NCI-H1436 treated with DMSO at 0.1 percent for 48 hours (cell line): ENCODE measurements at regions not wholly inside any gene's neighbourhood (a gene's known extent, or its start where the extent isn't known, plus 50 kb on each side); places are given as distances from the start of the nearest gene placed in this dataset.
"Not testable (repeated sequence)": the region's sequence is repeated elsewhere in the genome, so short reads cannot be mapped to it uniquely, and the experiment has no call there.

Experiments used
- DNase-seq: peaks from one replicate; lab custom pipeline; 2025; lab: John Stamatoyannopoulos, UW

DNA sequence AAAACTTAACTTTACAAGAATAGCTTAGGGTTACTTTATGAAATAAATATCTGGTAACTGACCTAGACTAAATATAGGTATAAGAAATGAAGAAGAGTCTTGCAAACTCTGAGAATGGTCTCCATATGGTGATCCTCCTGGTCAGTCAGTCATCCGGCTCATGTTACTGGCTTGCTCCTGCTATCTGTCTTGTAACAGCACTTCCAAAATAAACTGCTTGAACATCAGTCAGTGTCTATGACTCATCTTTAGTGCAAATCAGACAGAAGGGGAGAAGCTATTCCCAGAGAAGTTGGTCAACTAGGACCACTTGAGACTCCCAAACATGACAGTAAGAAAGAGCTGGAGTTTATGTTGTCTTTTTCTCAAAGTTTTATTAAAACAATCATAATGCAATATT, 1550.9 kb downstream of the PCDH9 start:
- DNase-seq: no peak

DNA sequence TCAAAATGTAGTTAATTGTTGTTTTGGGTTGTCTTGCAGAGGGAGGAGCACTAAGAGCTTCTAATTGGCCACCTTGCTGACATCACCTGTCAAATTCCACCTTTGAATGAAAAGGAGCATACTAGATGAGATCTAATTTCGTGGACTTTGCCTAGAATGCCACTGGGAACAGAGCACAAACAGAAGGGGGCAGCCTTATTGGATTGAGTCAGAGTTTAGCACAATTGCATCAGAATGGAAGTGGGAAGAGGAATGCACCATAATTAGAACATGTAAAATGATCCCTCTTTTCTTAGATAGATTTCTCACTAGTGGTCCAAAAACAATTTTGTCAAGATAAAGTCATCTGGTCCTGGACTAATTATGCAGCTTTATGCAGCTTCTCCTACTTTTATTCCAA, 1552.2 kb downstream of the PCDH9 start:
- no peak for DNase-seq

DNA sequence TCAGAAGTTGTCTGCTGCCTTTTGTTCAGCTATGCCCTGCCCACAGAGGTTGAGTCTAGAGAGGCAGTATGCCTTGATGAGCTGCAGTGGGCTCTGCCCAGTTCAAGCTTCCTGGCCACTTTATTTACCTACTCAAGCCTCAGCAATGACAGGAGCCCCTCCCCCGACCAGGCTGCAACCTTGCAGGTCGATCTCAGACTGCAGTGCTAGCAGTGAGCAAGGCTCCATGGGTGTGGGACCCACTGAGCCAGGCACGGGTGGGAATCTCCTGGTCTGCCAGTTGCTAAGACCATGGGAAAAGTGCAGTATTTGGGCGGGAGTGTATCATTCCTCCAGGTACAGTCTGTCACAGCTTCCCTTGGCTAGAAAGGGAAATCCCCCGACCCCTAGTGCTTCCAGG, 1554.8 kb downstream of the PCDH9 start:
- DNase-seq: not testable (repeated sequence)

DNA sequence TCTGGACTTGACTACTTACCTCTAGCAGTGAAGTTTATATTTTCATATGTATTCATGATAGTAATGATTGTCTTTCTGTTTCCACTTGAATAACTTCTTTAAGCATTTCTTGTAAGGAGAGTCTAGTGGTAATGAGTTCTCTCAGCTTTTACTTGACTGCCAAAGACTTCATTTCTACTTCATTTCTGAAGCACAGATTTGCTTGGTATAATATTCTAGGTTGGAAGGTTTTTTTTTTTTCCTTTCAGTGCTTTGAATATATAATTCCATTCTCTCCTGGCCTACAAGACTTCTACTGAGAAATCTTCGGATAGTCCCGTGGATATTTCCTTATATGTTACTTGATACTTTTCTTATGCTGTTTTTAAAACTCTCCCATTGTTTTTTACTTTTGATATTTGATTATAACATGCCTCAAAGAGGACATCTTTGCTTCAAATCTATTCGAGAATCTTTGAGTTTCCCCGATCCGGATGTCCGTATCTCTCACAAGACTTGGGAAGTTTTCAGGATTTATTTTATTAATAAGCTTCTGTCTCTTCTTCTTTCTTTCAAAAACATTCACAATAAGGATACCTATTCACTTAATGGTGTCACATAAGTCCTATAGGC, 1560.0 kb downstream of the PCDH9 start:
- DNase-seq: no peak

DNA sequence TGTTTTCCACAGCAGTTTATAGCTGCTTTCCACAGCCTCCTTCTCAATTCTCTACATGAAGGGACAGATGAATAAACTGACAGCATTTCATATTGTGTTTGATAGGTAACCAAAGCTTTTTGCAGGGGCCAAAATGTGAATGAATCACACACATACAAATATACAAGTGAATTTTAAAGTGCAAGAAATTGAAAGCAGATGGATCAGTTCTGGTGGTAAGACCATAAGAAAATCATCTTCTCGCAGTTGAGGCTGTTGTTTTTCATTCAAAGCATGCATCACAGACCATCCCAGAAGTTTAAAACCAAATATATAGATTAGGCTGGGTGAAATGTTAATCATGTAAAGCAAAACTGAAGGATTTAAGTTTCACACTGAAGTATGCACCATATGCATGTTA, 1569.4 kb downstream of the PCDH9 start:
- no peak for DNase-seq

DNA sequence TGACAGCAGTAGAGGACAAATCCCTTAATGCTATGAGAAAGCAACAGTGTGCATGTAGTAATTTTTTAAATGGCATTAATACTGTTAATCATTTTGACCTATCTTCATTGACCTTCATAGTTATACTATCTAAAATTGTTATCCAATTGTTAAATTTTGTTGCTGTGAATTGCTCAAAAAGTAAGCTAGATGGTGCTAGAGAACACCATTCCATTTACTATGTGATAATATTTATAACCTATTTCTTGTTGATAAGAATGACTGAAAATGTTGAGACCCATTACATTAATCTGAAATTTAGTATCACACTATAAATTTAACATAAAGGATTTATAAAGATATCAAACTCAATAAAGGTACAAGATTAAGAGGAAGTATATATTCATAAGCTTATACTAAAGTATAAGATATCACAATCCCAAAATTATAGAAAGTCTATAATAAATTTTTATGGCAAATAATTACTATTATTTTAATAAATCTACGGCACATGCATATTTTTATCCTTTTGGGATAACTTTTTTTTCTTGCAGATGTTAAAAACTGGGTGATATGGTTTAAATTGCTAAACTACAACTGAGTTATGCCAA, 1573.3 kb downstream of the PCDH9 start:
- no peak for DNase-seq

DNA sequence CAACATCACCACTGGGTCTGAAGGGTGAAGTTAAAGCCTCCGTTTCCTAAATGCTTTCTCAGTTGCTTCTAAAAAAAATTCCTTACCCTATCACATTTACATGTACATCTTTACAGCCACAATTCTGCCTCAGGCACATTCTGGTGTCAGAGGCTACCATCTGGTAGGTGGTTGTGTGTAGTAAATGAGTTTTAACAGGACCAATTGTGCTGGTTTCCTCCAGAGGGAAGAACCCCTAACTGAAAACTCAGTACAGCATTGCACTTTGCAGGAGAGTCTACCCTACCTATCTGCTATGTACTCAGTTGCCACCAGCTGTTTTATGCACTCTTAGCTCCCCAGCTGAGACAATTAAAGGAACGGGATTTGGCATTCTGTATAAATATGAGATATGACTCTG, 1576.5 kb downstream of the PCDH9 start:
- DNase-seq: no peak

DNA sequence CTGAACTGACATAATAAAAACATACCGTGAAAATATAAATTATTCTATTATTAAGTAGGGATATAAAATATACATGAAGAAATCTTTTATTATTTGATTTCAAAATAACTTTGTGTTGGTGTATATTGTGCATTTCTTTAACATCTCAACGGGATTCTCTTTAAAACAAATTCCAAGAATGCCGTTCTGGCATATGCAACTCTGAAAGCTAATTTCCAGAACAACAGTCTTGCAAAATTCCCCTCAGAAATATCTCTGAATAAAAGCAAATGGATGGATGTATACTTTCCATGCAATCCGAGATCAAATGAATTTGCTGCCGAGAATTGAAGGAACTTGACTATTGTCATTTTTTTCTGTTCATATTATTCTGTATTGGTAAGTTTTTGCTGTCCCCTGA, 1579.8 kb downstream of the PCDH9 start:
- no peak for DNase-seq

DNA sequence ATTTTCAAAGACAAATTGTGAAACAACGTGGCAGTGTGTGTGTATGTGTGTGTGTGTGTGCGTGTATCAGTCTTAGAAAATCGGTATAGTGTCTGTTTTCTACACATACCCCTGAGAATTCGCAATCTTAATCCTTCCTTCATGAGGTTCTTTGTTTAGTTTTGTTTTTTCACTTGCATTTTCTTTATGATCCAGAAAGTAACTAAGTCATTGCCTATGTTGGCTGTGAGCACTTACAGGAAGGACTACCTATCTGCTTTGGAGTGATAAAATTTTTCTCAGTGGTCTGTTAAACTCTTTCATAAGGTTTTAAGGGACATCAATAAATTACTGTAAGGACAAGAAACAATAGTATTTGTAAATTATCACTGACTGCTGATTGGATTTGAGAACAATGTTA, 1587.1 kb downstream of the PCDH9 start:
- no peak for DNase-seq

DNA sequence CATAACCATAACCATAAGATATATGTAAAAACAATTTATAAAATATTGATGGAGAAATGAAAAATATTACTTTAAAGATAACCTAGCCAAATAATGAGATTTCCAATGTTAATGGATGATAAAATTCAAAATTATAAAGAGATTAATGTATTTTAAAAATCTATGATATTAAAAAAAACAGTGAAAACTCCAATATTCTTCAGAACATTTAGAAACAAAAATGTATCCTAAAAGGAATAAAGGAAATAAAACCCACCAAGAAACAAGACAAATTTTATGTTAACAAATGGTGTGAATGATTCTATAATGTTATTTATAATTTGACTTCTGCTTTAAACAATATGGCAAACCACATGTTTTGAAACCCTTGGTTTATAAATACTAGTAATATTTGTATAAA, 1587.8 kb downstream of the PCDH9 start:
- no peak for DNase-seq

DNA sequence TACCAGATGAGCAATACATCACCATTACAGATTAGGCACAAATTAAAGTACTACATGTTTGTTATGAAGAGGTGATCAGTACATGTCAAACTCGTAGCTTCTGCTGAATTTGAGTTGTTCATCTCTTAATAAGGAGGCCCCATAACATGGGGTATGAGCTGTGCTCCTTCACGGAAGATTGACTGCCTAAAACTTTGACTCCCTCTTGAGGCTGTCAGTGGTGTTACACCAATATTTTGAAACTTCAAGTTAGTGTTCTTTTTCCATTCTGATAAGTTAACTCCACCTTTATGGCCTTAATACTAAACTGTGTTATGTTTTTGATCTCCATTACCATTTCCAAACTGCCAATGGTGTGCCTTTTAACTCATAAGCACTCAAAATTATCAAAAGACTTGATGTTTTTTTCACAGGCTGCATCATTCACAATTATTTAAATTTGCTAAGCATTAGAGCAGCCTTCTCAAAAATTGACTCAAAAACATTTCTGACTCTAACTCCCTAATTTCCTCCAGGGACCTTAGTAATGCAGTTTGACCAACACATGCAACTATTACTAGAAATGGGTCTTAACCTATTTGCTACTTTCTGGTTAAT, 1591.5 kb downstream of the PCDH9 start:
- no peak for DNase-seq

DNA sequence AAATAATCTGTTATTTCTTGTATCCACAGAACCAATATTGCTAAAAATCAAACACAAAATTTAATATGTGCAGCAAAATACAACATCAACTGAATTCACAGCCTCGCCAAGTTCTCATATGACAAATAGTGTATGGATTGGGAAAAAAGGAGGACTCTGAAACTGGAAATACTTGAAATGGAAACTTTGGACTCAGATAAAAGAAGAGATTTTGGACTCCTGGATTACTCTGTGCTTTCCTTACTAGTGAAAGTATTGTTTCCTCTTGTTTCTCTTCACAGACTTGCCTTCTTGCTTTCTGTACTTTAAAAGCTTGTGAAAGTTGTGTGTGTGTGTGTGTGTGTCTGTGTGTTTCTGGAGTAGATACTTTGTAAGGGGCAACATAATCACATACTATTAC, 1596.3 kb downstream of the PCDH9 start:
- no peak for DNase-seq

DNA sequence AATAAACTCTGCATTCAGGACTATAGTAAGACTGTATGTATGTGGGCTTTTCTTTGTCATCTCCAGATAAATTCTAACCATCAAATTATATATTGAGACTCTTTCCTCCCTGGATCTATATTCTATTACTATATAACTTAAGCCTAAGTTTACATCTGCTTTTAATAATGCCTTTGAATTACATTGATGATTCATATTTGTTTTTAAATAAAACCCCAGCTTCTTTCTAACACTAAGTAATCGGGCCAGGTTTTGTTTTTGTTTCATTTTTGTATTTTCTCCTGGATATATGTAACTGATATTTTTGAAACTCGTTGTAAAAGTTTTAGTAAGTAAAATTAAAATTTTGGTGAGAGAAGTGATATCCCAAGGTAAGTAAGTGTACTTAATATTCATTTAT, 1599.1 kb downstream of the PCDH9 start:
- DNase-seq: no peak

DNA sequence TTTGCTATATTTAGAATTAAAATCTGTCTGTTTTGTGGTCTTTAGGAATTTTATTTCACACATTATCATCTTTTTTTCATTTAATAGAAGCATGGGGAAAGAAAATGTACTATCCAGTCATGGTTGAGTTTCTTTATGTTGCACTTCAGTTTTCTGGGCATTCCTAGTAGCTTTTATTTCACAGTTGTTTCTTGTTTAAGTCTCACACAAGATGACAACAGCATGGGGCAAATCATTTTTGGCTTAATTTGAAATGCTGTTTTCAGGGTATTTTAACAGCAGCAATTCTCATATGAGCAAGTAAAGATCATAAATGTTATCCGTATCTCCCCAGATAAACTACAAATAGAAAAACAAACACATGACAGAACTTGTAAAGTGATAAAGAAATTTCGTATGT, 1600.2 kb downstream of the PCDH9 start:
- DNase-seq: no peak

DNA sequence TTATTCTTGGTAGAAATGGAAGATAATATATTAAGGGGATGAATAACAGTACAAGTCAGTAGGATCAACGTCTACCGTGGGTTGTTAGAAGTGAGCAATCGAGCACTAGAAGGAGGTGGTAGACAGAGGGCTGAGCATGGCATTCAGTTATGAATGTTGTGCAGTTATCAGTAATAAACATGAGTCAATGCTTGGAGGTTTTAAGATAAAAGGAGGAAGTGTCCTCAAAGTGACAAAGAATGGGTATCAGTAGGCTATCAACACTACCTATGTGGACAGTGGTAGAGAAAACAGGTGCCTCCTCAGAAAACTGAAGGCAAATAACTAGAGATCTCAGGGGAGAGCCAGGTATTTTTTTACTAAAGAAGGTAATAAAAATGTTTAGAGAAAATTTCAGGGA, 1607.0 kb downstream of the PCDH9 start:
- no peak for DNase-seq

DNA sequence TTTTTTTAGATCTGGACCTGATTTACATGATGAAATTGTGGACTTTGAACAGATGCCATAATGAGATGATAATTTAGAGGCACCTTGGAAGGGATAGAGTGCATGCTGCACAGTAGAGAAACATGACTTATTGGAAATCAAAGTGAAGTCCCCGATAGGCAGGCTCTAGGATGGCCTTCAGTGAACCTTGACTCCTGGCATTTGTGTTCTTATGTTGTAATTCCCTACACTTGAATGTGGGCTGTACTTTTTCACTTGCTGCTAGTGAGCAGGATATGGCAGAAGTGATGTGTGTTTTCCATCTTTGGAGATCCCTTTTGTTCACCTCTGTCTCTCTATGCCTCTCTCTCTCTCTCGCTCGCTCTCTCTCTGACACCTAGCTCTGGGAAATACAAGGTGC, 1614.6 kb downstream of the PCDH9 start:
- no peak for DNase-seq

DNA sequence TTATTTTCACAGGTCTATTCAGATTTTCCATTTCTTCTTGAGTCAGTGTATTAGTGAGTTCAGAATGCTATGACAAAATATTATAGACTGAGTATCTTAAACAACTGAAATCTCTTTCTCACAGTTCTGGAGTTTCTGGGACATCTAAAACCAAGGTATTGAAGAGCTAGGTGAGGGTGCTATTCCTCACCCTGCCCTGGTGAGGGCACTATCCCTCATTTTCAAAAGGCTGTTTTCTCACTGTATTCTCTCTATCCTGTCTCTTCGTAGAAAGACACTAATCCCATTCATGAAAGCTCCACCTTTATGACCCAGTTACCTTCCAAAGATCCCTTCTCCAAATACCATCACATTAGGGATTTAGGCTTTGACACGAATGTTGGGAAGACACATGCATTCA, 1617.1 kb downstream of the PCDH9 start:
- DNase-seq: no peak

DNA sequence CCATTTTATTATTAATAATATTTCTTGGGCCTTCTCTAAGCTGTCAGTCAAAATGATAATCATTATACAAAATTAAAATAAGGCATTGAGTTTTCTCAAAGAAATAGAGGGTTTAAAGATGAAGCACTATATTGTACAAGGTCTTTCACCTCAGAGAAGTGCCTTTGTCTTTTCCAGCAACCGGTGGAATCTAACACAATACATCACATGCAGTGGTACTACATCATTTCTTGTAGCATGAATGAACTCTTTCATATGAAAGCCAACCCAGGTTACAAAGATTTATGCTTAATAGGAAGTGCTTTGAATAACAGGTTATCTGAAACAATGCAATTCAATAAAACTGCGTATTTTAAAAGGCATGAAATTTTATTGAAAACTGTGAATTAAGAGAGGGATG, 1620.8 kb downstream of the PCDH9 start:
- DNase-seq: no peak

DNA sequence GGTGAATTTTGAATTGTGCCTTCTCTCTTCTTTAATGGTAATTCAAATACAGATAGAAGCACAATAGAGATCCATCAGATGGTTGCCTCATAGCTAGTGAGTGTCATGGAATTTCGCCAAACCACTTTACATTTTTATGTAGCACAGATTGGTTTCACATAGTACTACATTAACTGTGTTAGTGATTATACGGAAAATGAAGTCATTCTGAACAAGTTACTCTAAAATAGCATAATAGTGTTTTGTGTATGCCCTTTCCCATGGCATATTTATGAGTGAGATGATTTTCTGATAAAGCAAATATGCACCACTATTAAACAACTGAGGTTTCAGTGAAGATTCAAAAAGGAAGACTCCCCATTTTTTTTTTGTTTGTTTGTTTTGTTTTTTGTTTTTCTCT, 1623.5 kb downstream of the PCDH9 start:
- no peak for DNase-seq

DNA sequence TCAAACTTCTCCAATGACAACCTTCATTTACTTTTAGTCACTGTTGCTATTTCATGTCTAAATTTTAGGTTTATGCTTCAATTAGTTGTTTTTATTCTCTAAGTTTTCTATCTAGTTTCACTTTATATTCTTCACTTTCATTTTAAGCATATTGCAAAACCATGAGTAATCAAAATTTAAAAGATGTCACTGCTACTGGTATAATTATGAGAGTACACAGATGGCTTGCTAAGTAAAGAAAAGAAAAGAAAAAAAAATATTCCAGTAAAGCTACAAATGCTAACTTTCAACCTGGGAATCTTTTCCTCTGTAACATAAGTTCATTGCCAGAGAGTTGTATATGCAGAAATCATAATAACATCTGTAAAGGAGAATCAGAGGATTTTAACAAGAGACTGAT, 1624.7 kb downstream of the PCDH9 start:
- no peak for DNase-seq

DNA sequence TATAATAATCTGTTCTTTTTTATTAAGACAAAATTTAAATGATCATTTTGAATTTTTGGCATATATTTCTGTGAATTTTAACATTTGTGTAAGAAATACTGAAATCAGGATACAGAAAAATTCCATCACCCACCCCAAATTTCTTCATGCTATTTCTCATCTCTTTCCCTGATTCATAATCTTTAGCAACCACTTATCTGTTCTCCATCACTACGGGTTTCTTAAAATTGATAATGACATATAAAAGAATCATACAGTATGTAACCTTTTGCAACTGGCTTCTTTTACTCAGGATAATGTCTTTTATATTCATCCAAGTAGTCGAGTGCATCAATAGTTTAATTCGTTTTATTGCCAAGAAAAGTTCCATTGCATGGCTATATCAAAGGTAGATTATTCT, 1627.0 kb downstream of the PCDH9 start:
- DNase-seq: no peak

DNA sequence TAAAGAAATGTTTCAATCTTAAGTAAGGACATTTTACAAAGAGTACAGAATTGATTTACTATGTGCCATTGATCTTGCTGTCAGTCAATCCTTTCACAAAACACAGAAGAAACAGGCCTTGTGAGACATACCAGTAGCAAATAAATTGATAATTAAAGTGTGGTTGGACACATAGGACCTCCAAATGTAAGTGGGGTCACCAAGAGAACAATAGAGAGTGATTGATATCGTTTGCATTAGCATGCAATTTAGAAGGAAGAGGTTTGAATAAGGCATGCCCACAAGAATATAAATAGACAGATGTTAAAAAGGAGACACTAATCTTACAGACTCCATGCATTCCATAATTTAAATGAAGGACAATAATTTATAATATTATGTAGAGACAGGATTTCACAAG, 1628.3 kb downstream of the PCDH9 start:
- DNase-seq: no peak

DNA sequence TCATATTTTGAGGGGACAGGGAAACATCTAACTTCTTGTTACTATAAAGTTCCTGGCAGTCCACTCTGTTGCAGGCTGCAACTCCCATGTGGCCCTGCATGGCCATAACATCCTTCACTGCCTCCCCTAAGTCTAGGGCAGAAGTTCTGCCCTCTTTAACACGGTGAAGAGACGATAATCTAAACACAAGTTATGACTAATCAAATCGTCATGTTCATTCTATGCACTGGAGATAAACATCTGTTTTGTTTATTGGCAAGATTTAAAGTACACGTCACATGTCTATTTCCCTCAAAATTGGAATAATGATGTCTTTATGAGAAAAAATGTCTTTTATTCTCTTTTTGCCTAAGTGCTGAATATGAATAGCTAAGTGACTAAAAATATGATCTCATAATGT, 1629.4 kb downstream of the PCDH9 start:
- DNase-seq: no peak
